ENCODE measurements at regions not wholly inside any gene's neighbourhood (a gene's known extent, or its start where the extent isn't known, plus 50 kb on each side); places are given as distances from the start of the nearest gene placed in this dataset.

DNA sequence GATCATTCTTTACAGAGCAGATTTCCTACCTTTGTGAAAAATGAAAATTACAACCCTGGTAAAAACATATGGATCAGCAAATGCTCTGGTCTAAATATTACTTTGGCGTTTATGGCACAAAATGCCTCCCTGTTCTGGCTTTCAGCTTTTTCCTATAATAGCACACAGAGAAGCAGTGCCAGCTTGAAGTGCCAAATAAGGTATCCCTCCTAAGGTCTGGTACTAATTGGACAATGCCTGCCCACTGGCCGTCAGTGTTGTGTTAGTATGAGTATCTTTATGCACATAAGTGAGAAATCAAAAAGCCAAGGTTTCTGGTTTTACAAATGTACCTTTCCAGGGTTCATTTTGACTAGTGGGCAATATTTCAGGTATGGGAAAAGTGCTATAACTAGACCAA is 1293.7 kb upstream of the FAM98A start:
- H3K27ac ChIP-seq: no peak overlapping the region
- TF ChIP-seq POLR2A (IDR thresholded peaks at IDR 0.05) (no peak), CTCF (IDR thresholded peaks at IDR 0.05) (no peak)
- ATAC-seq (peak in 3 of 4 donors; percentile 78 to 87 (median 87)), DNase-seq (peak in 1 of 5 donors; percentile 24)
- H3K9me3 ChIP-seq: no peaks in the 10 kb centered on the region
- WGBS, 4 donors: 49 to 61% (median 56%) methylated on average over 2 of the region's 2 CpGs
- H3K4me1 ChIP-seq: no peaks in the 10 kb centered on the region
- no peaks in the 10 kb centered on the region for H3K27me3 ChIP-seq
- no peaks in the 10 kb centered on the region for H3K36me3 ChIP-seq
- no peak overlapping the region for H3K4me3 ChIP-seq
- intact Hi-C loops (cut with DNase I): no loop called here

GRCh38 chr2:34892256-34892655 is 1293.2 kb upstream of the FAM98A start:
- intact Hi-C loops (cut with DNase I): no loop called here
- Histone ChIP-seq H3K27ac (no peak overlapping the region), H3K4me1 (no peaks in the 10 kb centered on the region), H3K36me3 (no peaks in the 10 kb centered on the region), H3K4me3 (no peak overlapping the region), H3K9me3 (no peaks in the 10 kb centered on the region), H3K27me3 (no peaks in the 10 kb centered on the region)
- DNase-seq: no peak
- ATAC-seq: peak in 1 of 4 donors; percentile 32
- WGBS, 4 donors: 53 to 57% (median 54%) methylated on average over 5 of the region's 5 CpGs
- TF ChIP-seq POLR2A (IDR thresholded peaks at IDR 0.05) (no peak), CTCF (IDR thresholded peaks at IDR 0.05) (no peak)

- H3K27ac ChIP-seq: no peak overlapping the region
- H3K27me3 ChIP-seq: no peaks in the 10 kb centered on the region
- intact Hi-C loops (cut with DNase I): no loop called here
- TF ChIP-seq CTCF (IDR thresholded peaks at IDR 0.05) (no peak), POLR2A (IDR thresholded peaks at IDR 0.05) (no peak)
- DNase-seq: no peak
- no peaks in the 10 kb centered on the region for H3K36me3 ChIP-seq
- ATAC-seq: no peak
- no peaks in the 10 kb centered on the region for H3K9me3 ChIP-seq
- 45 to 51% (median 47%) methylated on average over 4 of the region's 4 CpGs for WGBS, 4 donors
- no peaks in the 10 kb centered on the region for H3K4me1 ChIP-seq
- H3K4me3 ChIP-seq: no peak overlapping the region
Measured at GRCh38 chr2:34875091-34875745, 1276.1 kb upstream of the FAM98A start.

- no peak for TF ChIP-seq POLR2A (IDR thresholded peaks at IDR 0.05)
- no peak for TF ChIP-seq CTCF (IDR thresholded peaks at IDR 0.05)
- Histone ChIP-seq H3K27ac (no peak overlapping the region), H3K27me3 (no peaks in the 10 kb centered on the region), H3K4me1 (no peaks in the 10 kb centered on the region), H3K36me3 (no peaks in the 10 kb centered on the region), H3K4me3 (no peak overlapping the region), H3K9me3 (peaks cover 0 to 17% (median 5%) of the 10 kb centered on the region in 12 donors)
- intact Hi-C loops (cut with DNase I): no loop called here
- ATAC-seq (no peak), DNase-seq (no peak)
- WGBS, 4 donors: 72 to 87% (median 82%) methylated on average over 5 of the region's 5 CpGs
Measured at GRCh38 chr2:34853646-34854045, 1254.5 kb upstream of the FAM98A start.
